ENCODE measurements at regions not wholly inside any gene's neighbourhood (a gene's known extent, or its start where the extent isn't known, plus 50 kb on each side); places are given as distances from the start of the nearest gene placed in this dataset.
"Not testable (repeated sequence)": the region's sequence is repeated elsewhere in the genome, so short reads cannot be mapped to it uniquely, and the experiment has no call there.

- DNase-seq (ENCODE audit: low read depth in 2 of 2), result no peak
Observed at GRCh38 chr18:43341014-43341413, 63.7 kb upstream of the SYT4 start.

GRCh38 chr18:43350176-43350575 lies 72.9 kb upstream of the SYT4 start:
- DNase-seq (ENCODE audit: low read depth in 2 of 2), result no peak

- no peak for DNase-seq (ENCODE audit: low read depth in 2 of 2)
Observed at GRCh38 chr18:43364535-43364934, 87.2 kb upstream of the SYT4 start.

GRCh38 chr18:43367895-43368294 lies 90.6 kb upstream of the SYT4 start:
- no peak for DNase-seq (ENCODE audit: low read depth in 2 of 2)

GRCh38 chr18:43369311-43369710 lies 92.0 kb upstream of the SYT4 start:
- DNase-seq (ENCODE audit: low read depth in 2 of 2), result not testable (repeated sequence)

GRCh38 chr18:43372773-43373172 lies 95.5 kb upstream of the SYT4 start:
- no peak for DNase-seq (ENCODE audit: low read depth in 2 of 2)

- no peak for DNase-seq (ENCODE audit: low read depth in 2 of 2)
Observed at GRCh38 chr18:43380104-43380672, 102.9 kb upstream of the SYT4 start.

- DNase-seq (ENCODE audit: low read depth in 2 of 2), result no peak
Observed at GRCh38 chr18:43382641-43383403, 105.5 kb upstream of the SYT4 start.

- no peak for DNase-seq (ENCODE audit: low read depth in 2 of 2)
Observed at GRCh38 chr18:43389163-43389562, 111.9 kb upstream of the SYT4 start.

- DNase-seq (ENCODE audit: low read depth in 2 of 2), result no peak
Observed at GRCh38 chr18:43392168-43392567, 114.9 kb upstream of the SYT4 start.

GRCh38 chr18:43393174-43393573 lies 115.9 kb upstream of the SYT4 start:
- DNase-seq (ENCODE audit: low read depth in 2 of 2), result no peak

- no peak for DNase-seq (ENCODE audit: low read depth in 2 of 2)
Observed at GRCh38 chr18:43396266-43396665, 119.0 kb upstream of the SYT4 start.

- DNase-seq (ENCODE audit: low read depth in 2 of 2), result no peak
Observed at GRCh38 chr18:43398601-43399000, 121.3 kb upstream of the SYT4 start.

- no peak for DNase-seq (ENCODE audit: low read depth in 2 of 2)
Observed at GRCh38 chr18:43405097-43405496, 127.8 kb upstream of the SYT4 start.

- DNase-seq (ENCODE audit: low read depth in 2 of 2), result no peak
Observed at GRCh38 chr18:43414006-43414405, 136.7 kb upstream of the SYT4 start.

GRCh38 chr18:43420091-43420490 lies 142.8 kb upstream of the SYT4 start:
- DNase-seq (ENCODE audit: low read depth in 2 of 2), result no peak

- DNase-seq (ENCODE audit: low read depth in 2 of 2), result no peak
Observed at GRCh38 chr18:43420950-43421349, 143.7 kb upstream of the SYT4 start.

- DNase-seq (ENCODE audit: low read depth in 2 of 2), result no peak
Observed at GRCh38 chr18:43422518-43422917, 145.2 kb upstream of the SYT4 start.

GRCh38 chr18:43435851-43436250 lies 158.6 kb upstream of the SYT4 start:
- DNase-seq (ENCODE audit: low read depth in 2 of 2), result no peak

GRCh38 chr18:43442131-43442530 lies 164.8 kb upstream of the SYT4 start:
- no peak for DNase-seq (ENCODE audit: low read depth in 2 of 2)

- DNase-seq (ENCODE audit: low read depth in 2 of 2), result no peak
Observed at GRCh38 chr18:43442571-43442970, 165.3 kb upstream of the SYT4 start.

GRCh38 chr18:43465483-43465882 lies 188.2 kb upstream of the SYT4 start:
- DNase-seq (ENCODE audit: low read depth in 2 of 2), result no peak

- no peak for DNase-seq (ENCODE audit: low read depth in 2 of 2)
Observed at GRCh38 chr18:43471873-43472272, 194.6 kb upstream of the SYT4 start.

- no peak for DNase-seq (ENCODE audit: low read depth in 2 of 2)
Observed at GRCh38 chr18:43481069-43481468, 203.8 kb upstream of the SYT4 start.
